Mesothelial cell of epicardium (in vitro differentiated cells): ENCODE measurements at regions not wholly inside any gene's neighbourhood (a gene's known extent, or its start where the extent isn't known, plus 50 kb on each side); places are given as distances from the start of the nearest gene placed in this dataset.

Source experiments
- DNase-seq, 2 experiments: peaks; one replicate each; pipeline ENCODE4 v3.0.0; 2021; ENCODE audit warnings: low spot score in 2 of 2; ENCODE audit not compliant: unreplicated experiment in 2 of 2
- H3K27ac Mint-ChIP-seq: 2 replicates; pipeline ENCODE4 v1.8.0; 2021; ENCODE audit warnings: mixed read lengths
- H3K27me3 Mint-ChIP-seq: 2 replicates; pipeline ENCODE4 v1.8.0; 2021; ENCODE audit warnings: low read depth, mixed read lengths
- H3K36me3 Mint-ChIP-seq: 2 replicates; pipeline ENCODE4 v1.8.0; 2021; ENCODE audit warnings: mixed read lengths
- H3K4me1 Mint-ChIP-seq: 2 replicates; pipeline ENCODE4 v1.8.0; 2021; ENCODE audit warnings: mixed read lengths
- H3K4me3 Mint-ChIP-seq: 2 replicates; pipeline ENCODE4 v1.8.0; 2021; ENCODE audit warnings: mild to moderate bottlenecking, moderate library complexity, mixed read lengths
- H3K9me3 Mint-ChIP-seq: 2 replicates; pipeline ENCODE4 v1.8.0; 2021; ENCODE audit warnings: mixed read lengths
- CTCF ChIP-seq: fragments of 200-600 bp; sonication (generic); IDR thresholded peaks from one replicate; pipeline ENCODE4 v1.5.0; 2021; ENCODE audit warnings: antibody characterized with exemption; ENCODE audit not compliant: unreplicated experiment

GRCh38 chr12:28905220-28905955 is 243.7 kb upstream of the FAR2 start:
- Mint-ChIP-seq H3K27me3 (no peaks in the 10 kb centered on the region), H3K36me3 (no peaks in the 10 kb centered on the region), H3K4me3 (no peak overlapping the region), H3K4me1 (no peaks in the 10 kb centered on the region), H3K27ac (no peak overlapping the region), H3K9me3 (peaks cover 62% of the 10 kb centered on the region)
- DNase-seq, result no peak
- TF ChIP-seq CTCF, result no peak

DNA sequence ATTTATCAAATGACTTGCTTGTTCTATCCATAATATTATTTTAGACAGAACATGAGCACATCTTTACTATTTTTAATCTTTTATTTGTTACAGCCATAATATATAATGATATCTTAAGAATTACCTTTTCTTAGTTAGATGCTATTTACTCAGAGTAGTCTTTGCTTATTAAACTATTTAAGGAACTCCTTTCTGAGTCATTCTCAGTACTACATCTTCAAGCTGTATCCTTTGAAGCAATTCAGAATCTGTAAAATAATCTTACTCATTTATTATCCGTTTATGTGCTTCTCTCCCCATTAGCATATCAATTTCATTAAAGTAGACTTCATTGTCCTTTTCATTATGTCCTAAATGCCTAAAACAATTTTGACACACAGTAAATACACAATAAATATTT is 240.4 kb upstream of the FAR2 start:
- no peak for DNase-seq
- Mint-ChIP-seq H3K9me3 (peaks cover 58% of the 10 kb centered on the region), H3K27me3 (no peaks in the 10 kb centered on the region), H3K4me1 (no peaks in the 10 kb centered on the region), H3K4me3 (no peak overlapping the region), H3K27ac (no peak overlapping the region), H3K36me3 (no peaks in the 10 kb centered on the region)
- TF ChIP-seq CTCF, result no peak

GRCh38 chr12:28909291-28909690 is 239.8 kb upstream of the FAR2 start:
- Mint-ChIP-seq H3K27me3 (no peaks in the 10 kb centered on the region), H3K36me3 (peaks cover 4% of the 10 kb centered on the region), H3K27ac (no peak overlapping the region), H3K4me3 (no peak overlapping the region), H3K4me1 (no peaks in the 10 kb centered on the region), H3K9me3 (peaks cover 61% of the 10 kb centered on the region)
- no peak for TF ChIP-seq CTCF
- no peak for DNase-seq

DNA sequence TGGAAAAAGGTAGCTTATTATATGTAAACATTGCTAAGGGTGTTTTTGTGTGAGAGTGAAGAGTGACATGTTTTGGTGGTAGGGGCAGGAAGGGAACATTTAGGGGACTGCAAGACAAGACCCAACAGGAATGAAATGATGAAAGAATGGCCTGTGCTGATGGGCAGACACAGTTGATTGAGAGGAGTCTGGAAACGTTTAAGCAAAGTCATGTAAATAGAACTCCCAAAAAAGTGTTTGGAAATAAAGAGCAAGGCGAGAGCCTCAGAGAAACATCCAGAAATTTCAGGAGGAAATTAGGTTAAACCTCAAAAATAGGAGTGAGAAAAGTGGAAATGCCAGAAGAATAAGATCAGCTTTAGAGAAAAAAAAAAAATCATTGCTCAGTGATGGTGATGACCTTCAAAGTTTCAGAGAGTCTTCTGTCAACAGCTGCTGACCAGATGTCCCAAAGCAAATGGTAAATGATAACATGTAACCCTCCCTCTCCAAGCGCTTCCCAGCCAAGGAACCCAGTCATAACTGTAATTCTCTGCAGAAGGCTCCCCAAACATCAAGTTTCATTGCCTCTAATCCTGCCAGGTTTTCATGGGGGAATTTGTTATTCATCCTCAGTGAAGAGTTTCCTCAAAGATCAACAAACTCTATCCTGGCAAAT is 223.2 kb upstream of the FAR2 start:
- TF ChIP-seq CTCF, result no peak
- Mint-ChIP-seq H3K27ac (no peak overlapping the region), H3K36me3 (peaks cover 3% of the 10 kb centered on the region), H3K4me3 (no peak overlapping the region), H3K27me3 (no peaks in the 10 kb centered on the region), H3K9me3 (peaks cover 34% of the 10 kb centered on the region), H3K4me1 (no peaks in the 10 kb centered on the region)
- no peak for DNase-seq

- H3K9me3 Mint-ChIP-seq, result peaks cover 14% of the 10 kb centered on the region
- no peak for DNase-seq
- H3K27ac Mint-ChIP-seq, result no peak overlapping the region
- no peak for TF ChIP-seq CTCF
- no peaks in the 10 kb centered on the region for H3K36me3 Mint-ChIP-seq
- no peak overlapping the region for H3K4me3 Mint-ChIP-seq
- no peaks in the 10 kb centered on the region for H3K27me3 Mint-ChIP-seq
- H3K4me1 Mint-ChIP-seq, result no peaks in the 10 kb centered on the region
Measured at GRCh38 chr12:28930704-28931103, 218.4 kb upstream of the FAR2 start.
